ENCODE measurements at regions not wholly inside any gene's neighbourhood (a gene's known extent, or its start where the extent isn't known, plus 50 kb on each side); places are given as distances from the start of the nearest gene placed in this dataset.

DNA sequence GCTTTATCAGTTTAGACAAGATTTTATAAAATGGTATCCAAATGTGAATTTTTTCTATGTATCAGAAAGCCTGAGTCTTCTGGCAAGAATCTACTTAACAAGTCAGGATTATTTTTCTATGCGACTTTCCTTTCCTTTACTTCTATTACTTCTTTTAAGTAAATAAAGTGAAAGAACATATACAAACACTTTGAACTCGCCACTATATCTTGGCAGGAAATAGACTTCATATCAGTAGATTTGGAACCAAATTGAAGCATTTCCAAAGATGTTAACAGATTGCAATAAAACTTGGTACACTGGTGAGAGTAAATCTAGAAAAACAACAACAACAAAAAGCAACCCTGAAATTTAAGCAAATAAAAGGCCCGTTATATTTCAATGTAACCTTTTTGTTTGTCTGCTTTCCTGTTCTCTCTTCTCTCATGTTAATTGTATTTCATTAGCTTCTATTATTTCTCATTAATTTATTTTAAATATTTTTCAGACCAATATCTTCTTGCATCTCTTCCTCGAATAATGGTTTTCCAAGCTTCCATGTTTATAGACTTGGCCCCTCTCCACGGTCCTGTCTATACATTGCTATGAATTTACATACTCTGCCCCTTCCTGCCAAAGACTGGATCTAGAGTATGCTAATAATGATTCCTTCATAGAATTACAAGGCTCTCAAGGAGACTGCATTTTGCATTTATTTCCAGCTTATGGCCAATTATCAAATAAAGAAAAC lies 843.6 kb downstream of the ADGRL2 start:
- TF ChIP-seq CREM (CRISPR knock-in tag; IDR thresholded peaks at IDR 0.05) (no peak), SOX15 (CRISPR knock-in tag; IDR thresholded peaks at IDR 0.05) (no peak), JUN (CRISPR knock-in tag; IDR thresholded peaks at IDR 0.05) (no peak), NFATC4 (CRISPR knock-in tag; IDR thresholded peaks at IDR 0.05) (no peak), ZNF423 (CRISPR knock-in tag; IDR thresholded peaks at IDR 0.05) (no peak), ESRRA (CRISPR knock-in tag; IDR thresholded peaks at IDR 0.05; ENCODE audit: borderline replicate concordance) (no peak), SMAD4 (CRISPR knock-in tag; IDR thresholded peaks at IDR 0.05) (no peak), FOXK1 (CRISPR knock-in tag; IDR thresholded peaks at IDR 0.05) (no peak), ZNF263 (CRISPR knock-in tag; IDR thresholded peaks at IDR 0.05; ENCODE audit: low read depth) (no peak), FOXP1 (CRISPR knock-in tag; IDR thresholded peaks at IDR 0.05; ENCODE audit: borderline replicate concordance) (no peak), PRRX2 (CRISPR knock-in tag; IDR thresholded peaks at IDR 0.05) (no peak)
- TF ChIP-seq, protein P1, sequence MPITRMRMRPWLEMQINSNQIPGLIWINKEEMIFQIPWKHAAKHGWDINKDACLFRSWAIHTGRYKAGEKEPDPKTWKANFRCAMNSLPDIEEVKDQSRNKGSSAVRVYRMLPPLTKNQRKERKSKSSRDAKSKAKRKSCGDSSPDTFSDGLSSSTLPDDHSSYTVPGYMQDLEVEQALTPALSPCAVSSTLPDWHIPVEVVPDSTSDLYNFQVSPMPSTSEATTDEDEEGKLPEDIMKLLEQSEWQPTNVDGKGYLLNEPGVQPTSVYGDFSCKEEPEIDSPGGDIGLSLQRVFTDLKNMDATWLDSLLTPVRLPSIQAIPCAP (CRISPR knock-in tag; IDR thresholded peaks at IDR 0.05): no peak
- TF ChIP-seq, protein P2, sequence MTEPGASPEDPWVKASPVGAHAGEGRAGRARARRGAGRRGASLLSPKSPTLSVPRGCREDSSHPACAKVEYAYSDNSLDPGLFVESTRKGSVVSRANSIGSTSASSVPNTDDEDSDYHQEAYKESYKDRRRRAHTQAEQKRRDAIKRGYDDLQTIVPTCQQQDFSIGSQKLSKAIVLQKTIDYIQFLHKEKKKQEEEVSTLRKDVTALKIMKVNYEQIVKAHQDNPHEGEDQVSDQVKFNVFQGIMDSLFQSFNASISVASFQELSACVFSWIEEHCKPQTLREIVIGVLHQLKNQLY (CRISPR knock-in tag; IDR thresholded peaks at IDR 0.05): no peak
- TF ChIP-seq, protein P3, sequence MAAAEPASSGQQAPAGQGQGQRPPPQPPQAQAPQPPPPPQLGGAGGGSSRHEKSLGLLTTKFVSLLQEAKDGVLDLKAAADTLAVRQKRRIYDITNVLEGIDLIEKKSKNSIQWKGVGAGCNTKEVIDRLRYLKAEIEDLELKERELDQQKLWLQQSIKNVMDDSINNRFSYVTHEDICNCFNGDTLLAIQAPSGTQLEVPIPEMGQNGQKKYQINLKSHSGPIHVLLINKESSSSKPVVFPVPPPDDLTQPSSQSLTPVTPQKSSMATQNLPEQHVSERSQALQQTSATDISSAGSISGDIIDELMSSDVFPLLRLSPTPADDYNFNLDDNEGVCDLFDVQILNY (CRISPR knock-in tag; IDR thresholded peaks at IDR 0.05): no peak
- TF ChIP-seq, protein P4, sequence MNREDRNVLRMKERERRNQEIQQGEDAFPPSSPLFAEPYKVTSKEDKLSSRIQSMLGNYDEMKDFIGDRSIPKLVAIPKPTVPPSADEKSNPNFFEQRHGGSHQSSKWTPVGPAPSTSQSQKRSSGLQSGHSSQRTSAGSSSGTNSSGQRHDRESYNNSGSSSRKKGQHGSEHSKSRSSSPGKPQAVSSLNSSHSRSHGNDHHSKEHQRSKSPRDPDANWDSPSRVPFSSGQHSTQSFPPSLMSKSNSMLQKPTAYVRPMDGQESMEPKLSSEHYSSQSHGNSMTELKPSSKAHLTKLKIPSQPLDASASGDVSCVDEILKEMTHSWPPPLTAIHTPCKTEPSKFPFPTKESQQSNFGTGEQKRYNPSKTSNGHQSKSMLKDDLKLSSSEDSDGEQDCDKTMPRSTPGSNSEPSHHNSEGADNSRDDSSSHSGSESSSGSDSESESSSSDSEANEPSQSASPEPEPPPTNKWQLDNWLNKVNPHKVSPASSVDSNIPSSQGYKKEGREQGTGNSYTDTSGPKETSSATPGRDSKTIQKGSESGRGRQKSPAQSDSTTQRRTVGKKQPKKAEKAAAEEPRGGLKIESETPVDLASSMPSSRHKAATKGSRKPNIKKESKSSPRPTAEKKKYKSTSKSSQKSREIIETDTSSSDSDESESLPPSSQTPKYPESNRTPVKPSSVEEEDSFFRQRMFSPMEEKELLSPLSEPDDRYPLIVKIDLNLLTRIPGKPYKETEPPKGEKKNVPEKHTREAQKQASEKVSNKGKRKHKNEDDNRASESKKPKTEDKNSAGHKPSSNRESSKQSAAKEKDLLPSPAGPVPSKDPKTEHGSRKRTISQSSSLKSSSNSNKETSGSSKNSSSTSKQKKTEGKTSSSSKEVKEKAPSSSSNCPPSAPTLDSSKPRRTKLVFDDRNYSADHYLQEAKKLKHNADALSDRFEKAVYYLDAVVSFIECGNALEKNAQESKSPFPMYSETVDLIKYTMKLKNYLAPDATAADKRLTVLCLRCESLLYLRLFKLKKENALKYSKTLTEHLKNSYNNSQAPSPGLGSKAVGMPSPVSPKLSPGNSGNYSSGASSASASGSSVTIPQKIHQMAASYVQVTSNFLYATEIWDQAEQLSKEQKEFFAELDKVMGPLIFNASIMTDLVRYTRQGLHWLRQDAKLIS (CRISPR knock-in tag; IDR thresholded peaks at IDR 0.05; ENCODE audit: borderline replicate concordance): no peak
- TF ChIP-seq, protein P5, sequence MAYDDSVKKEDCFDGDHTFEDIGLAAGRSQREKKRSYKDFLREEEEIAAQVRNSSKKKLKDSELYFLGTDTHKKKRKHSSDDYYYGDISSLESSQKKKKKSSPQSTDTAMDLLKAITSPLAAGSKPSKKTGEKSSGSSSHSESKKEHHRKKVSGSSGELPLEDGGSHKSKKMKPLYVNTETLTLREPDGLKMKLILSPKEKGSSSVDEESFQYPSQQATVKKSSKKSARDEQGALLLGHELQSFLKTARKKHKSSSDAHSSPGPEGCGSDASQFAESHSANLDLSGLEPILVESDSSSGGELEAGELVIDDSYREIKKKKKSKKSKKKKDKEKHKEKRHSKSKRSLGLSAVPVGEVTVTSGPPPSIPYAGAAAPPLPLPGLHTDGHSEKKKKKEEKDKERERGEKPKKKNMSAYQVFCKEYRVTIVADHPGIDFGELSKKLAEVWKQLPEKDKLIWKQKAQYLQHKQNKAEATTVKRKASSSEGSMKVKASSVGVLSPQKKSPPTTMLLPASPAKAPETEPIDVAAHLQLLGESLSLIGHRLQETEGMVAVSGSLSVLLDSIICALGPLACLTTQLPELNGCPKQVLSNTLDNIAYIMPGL (CRISPR knock-in tag; IDR thresholded peaks at IDR 0.05): no peak
- TF ChIP-seq, protein P6, sequence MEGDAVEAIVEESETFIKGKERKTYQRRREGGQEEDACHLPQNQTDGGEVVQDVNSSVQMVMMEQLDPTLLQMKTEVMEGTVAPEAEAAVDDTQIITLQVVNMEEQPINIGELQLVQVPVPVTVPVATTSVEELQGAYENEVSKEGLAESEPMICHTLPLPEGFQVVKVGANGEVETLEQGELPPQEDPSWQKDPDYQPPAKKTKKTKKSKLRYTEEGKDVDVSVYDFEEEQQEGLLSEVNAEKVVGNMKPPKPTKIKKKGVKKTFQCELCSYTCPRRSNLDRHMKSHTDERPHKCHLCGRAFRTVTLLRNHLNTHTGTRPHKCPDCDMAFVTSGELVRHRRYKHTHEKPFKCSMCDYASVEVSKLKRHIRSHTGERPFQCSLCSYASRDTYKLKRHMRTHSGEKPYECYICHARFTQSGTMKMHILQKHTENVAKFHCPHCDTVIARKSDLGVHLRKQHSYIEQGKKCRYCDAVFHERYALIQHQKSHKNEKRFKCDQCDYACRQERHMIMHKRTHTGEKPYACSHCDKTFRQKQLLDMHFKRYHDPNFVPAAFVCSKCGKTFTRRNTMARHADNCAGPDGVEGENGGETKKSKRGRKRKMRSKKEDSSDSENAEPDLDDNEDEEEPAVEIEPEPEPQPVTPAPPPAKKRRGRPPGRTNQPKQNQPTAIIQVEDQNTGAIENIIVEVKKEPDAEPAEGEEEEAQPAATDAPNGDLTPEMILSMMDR (IDR thresholded peaks at IDR 0.05): no peak
- TF ChIP-seq, protein P7, sequence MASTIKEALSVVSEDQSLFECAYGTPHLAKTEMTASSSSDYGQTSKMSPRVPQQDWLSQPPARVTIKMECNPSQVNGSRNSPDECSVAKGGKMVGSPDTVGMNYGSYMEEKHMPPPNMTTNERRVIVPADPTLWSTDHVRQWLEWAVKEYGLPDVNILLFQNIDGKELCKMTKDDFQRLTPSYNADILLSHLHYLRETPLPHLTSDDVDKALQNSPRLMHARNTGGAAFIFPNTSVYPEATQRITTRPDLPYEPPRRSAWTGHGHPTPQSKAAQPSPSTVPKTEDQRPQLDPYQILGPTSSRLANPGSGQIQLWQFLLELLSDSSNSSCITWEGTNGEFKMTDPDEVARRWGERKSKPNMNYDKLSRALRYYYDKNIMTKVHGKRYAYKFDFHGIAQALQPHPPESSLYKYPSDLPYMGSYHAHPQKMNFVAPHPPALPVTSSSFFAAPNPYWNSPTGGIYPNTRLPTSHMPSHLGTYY (CRISPR knock-in tag; IDR thresholded peaks at IDR 0.05): no peak
- TF ChIP-seq, protein P8, sequence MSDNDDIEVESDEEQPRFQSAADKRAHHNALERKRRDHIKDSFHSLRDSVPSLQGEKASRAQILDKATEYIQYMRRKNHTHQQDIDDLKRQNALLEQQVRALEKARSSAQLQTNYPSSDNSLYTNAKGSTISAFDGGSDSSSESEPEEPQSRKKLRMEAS (CRISPR knock-in tag; IDR thresholded peaks at IDR 0.05): no peak

More for the DNA sequence above, 843.6 kb downstream of the ADGRL2 start:
- DNase-seq (ENCODE audit: low spot score): no peak
- ChIA-PET POLR2A (no interaction called here), CTCF (no interaction called here)
- H3K9me3 Mint-ChIP-seq: no peaks in the 10 kb centered on the region
- peaks cover 6% of the 10 kb centered on the region for H3K4me1 Mint-ChIP-seq
- no peaks in the 10 kb centered on the region for H3K27me3 Mint-ChIP-seq (ENCODE audit: low read depth)
- no peaks in the 10 kb centered on the region for H3K36me3 Mint-ChIP-seq
- H3K27ac Mint-ChIP-seq: no peak overlapping the region
- no peak overlapping the region for H3K4me3 Mint-ChIP-seq
- ATAC-seq: no peak
